ENCODE measurements at regions not wholly inside any gene's neighbourhood (a gene's known extent, or its start where the extent isn't known, plus 50 kb on each side); places are given as distances from the start of the nearest gene placed in this dataset.
A peak's percentile ranks its signal among the peaks of the same experiment; 100 is the strongest.
"Not testable (repeated sequence)": the region's sequence is repeated elsewhere in the genome, so short reads cannot be mapped to it uniquely, and the experiment has no call there.

- Histone ChIP-seq H3K36me3 (no peaks in the 10 kb centered on the region), H3K9me3 (no peaks in the 10 kb centered on the region), H3K27ac (no peak overlapping the region), H3K27me3 (no peaks in the 10 kb centered on the region), H3K4me1 (no peaks in the 10 kb centered on the region), H3K4me3 (no peak overlapping the region)
- TF ChIP-seq, protein P1, sequence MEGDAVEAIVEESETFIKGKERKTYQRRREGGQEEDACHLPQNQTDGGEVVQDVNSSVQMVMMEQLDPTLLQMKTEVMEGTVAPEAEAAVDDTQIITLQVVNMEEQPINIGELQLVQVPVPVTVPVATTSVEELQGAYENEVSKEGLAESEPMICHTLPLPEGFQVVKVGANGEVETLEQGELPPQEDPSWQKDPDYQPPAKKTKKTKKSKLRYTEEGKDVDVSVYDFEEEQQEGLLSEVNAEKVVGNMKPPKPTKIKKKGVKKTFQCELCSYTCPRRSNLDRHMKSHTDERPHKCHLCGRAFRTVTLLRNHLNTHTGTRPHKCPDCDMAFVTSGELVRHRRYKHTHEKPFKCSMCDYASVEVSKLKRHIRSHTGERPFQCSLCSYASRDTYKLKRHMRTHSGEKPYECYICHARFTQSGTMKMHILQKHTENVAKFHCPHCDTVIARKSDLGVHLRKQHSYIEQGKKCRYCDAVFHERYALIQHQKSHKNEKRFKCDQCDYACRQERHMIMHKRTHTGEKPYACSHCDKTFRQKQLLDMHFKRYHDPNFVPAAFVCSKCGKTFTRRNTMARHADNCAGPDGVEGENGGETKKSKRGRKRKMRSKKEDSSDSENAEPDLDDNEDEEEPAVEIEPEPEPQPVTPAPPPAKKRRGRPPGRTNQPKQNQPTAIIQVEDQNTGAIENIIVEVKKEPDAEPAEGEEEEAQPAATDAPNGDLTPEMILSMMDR (IDR thresholded peaks at IDR 0.05), result no peak
- DNase-seq (ENCODE audit: low spot score in 2 of 2), result no peak
- intact Hi-C loops (cut with DNase I), result no loop called here
Measured at GRCh38 chr9:90204128-90204831, 438.3 kb downstream of the DIRAS2 start.

DNA sequence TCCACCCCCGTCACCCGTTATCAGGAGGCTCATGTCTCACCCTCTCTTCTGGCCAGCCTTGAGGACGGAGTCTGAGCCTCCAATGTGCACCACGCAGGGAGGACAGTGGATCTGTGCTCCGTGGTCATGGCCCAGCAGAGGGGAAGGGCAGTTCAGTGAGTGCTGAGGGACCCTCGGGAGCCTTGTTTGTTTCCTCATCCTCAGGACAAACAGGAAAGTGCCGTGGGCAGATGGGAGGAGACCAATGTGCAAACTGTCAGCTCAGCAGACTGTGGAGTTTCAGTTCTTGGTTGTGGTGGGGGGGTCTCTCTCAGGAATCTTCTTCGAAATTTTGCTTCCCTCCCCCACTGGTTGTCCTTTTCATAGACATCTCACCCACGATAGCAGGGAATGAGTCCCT is 429.6 kb downstream of the DIRAS2 start:
- H3K9me3 ChIP-seq; intact Hi-C loops (cut with DNase I); H3K4me3 ChIP-seq; H3K36me3 ChIP-seq; H3K27ac ChIP-seq; DNase-seq (ENCODE audit: low spot score in 2 of 2); H3K4me1 ChIP-seq; H3K27me3 ChIP-seq: not testable (repeated sequence)

- no peaks in the 10 kb centered on the region for H3K4me1 ChIP-seq
- DNase-seq (ENCODE audit: low spot score in 2 of 2), result no peak
- no peak overlapping the region for H3K27ac ChIP-seq
- TF ChIP-seq, protein P1 (IDR thresholded peaks at IDR 0.05), result peak in 1 of 3 experiments; percentile 9
- intact Hi-C loops (cut with DNase I), result no loop called here
- no peaks in the 10 kb centered on the region for H3K36me3 ChIP-seq
- H3K27me3 ChIP-seq, result no peaks in the 10 kb centered on the region
- no peaks in the 10 kb centered on the region for H3K9me3 ChIP-seq
- H3K4me3 ChIP-seq, result no peak overlapping the region
Measured at GRCh38 chr9:90219548-90220118, 423.0 kb downstream of the DIRAS2 start.

GRCh38 chr9:90221899-90222298 is 420.7 kb downstream of the DIRAS2 start:
- DNase-seq (ENCODE audit: low spot score in 2 of 2); H3K27ac ChIP-seq; H3K27me3 ChIP-seq; H3K4me3 ChIP-seq; H3K9me3 ChIP-seq; H3K36me3 ChIP-seq; intact Hi-C loops (cut with DNase I); H3K4me1 ChIP-seq: not testable (repeated sequence)

- H3K4me1 ChIP-seq; H3K9me3 ChIP-seq; DNase-seq (ENCODE audit: low spot score in 2 of 2); H3K36me3 ChIP-seq; H3K27me3 ChIP-seq; intact Hi-C loops (cut with DNase I); H3K27ac ChIP-seq; H3K4me3 ChIP-seq: not testable (repeated sequence)
Measured at GRCh38 chr9:90226839-90227338, 415.7 kb downstream of the DIRAS2 start.

DNA sequence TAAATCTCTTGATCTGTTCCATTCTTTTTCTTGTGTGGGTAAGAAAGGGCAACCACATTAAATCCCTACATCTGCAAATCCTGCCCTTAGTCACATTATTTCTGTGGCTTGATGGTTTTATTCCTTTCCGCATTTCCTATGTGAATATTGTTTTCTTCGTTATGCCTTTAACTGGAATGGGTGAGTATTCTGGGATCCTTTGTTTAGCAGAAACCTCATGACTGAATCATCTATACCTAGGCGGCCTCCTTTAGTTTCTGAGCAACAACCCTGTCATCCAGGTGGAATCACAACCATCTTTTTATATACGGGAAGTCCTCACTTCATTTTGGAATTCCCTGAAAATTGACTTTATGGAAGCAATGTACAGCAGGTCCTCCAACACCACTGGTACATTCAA is 409.5 kb downstream of the DIRAS2 start:
- DNase-seq (ENCODE audit: low spot score in 2 of 2); H3K36me3 ChIP-seq; intact Hi-C loops (cut with DNase I); H3K4me1 ChIP-seq; H3K27me3 ChIP-seq; H3K4me3 ChIP-seq; H3K9me3 ChIP-seq; H3K27ac ChIP-seq: not testable (repeated sequence)

GRCh38 chr9:90240541-90240940 is 402.1 kb downstream of the DIRAS2 start:
- intact Hi-C loops (cut with DNase I), result no loop called here
- no peaks in the 10 kb centered on the region for H3K4me1 ChIP-seq
- no peaks in the 10 kb centered on the region for H3K27me3 ChIP-seq
- TF ChIP-seq, protein P1 (IDR thresholded peaks at IDR 0.05), result no peak
- no peaks in the 10 kb centered on the region for H3K9me3 ChIP-seq
- H3K27ac ChIP-seq, result no peak overlapping the region
- no peak for DNase-seq (ENCODE audit: low spot score in 2 of 2)
- no peaks in the 10 kb centered on the region for H3K36me3 ChIP-seq
- no peak overlapping the region for H3K4me3 ChIP-seq

Measured in ascending aorta (tissue), 2 donors.